Muscle of leg (tissue), 3 donors: ENCODE measurements at regions not wholly inside any gene's neighbourhood (a gene's known extent, or its start where the extent isn't known, plus 50 kb on each side); places are given as distances from the start of the nearest gene placed in this dataset.
A peak's percentile ranks its signal among the peaks of the same experiment; 100 is the strongest.

ENCODE experiments used
- DNase-seq: peaks from one replicate; pipeline ENCODE4 v3.0.0; 2013
- H3K27ac ChIP-seq: one replicate; pipeline ENCODE4 v1.5.1; 2013; ENCODE audit warnings: mild to moderate bottlenecking, low read length, control low read depth
- H3K27me3 ChIP-seq: one replicate; pipeline ENCODE4 v1.6.1; 2013; ENCODE audit warnings: low read length; ENCODE audit not compliant: control insufficient read depth, insufficient read depth
- H3K36me3 ChIP-seq: one replicate; pipeline ENCODE4 v1.6.1; 2013; ENCODE audit warnings: low read length; ENCODE audit not compliant: control insufficient read depth, insufficient read depth
- H3K4me1 ChIP-seq: one replicate; pipeline ENCODE4 v1.6.1; 2013; ENCODE audit warnings: low read length; ENCODE audit not compliant: control insufficient read depth, insufficient read depth
- H3K4me3 ChIP-seq: one replicate; pipeline ENCODE4 v1.5.1; 2013; ENCODE audit warnings: low read length, control low read depth
- H3K9me3 ChIP-seq: replicated peaks from 2 replicates; pipeline ENCODE4 v1.6.1; 2013; ENCODE audit warnings: low read depth, low read length; ENCODE audit not compliant: control insufficient read depth
- WGBS: methylation state at CpG from one replicate; pipeline ENCODE4 v1.1.5; 2013; ENCODE audit warnings: missing lambda C conversion rate; ENCODE audit not compliant: insufficient coverage; 5-methylcytosine and 5-hydroxymethylcytosine counted together

DNA sequence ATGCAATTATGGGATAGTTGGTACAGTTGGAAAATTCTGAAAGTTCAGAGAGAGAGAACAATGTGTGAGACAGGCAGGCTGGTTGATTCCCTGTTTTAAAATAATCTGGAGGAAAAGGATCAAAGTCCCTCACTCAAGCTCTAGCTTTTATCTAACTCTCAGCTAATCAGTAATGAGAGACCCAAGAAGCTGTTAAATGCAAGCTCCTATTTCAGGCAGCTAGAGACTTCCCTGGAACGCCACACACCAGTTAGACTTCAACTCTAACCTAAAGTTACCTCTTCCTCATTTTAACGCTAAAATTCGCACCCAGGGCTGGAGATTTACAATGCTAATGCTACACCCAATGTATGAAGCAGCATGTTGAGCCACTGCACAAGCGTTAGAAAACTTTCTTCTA lies 243.1 kb downstream of the EN1 start:
- peaks cover 14% of the 10 kb centered on the region for H3K4me1 ChIP-seq
- no peak overlapping the region for H3K27ac ChIP-seq
- no peaks in the 10 kb centered on the region for H3K27me3 ChIP-seq
- no peaks in the 10 kb centered on the region for H3K36me3 ChIP-seq
- H3K9me3 ChIP-seq, result peaks cover 4% of the 10 kb centered on the region
- WGBS, result 76% methylated on average over 4 of the region's 4 CpGs
- DNase-seq, result no peak
- H3K4me3 ChIP-seq, result no peak overlapping the region

GRCh38 chr2:118599141-118599540 lies 248.3 kb downstream of the EN1 start:
- H3K9me3 ChIP-seq, result peaks cover 9% of the 10 kb centered on the region
- DNase-seq, result no peak
- H3K4me3 ChIP-seq, result no peak overlapping the region
- WGBS, result no CpG with 5 or more reads among the region's 3 CpGs
- H3K36me3 ChIP-seq, result no peaks in the 10 kb centered on the region
- no peaks in the 10 kb centered on the region for H3K27me3 ChIP-seq
- no peak overlapping the region for H3K27ac ChIP-seq
- H3K4me1 ChIP-seq, result no peaks in the 10 kb centered on the region

DNA sequence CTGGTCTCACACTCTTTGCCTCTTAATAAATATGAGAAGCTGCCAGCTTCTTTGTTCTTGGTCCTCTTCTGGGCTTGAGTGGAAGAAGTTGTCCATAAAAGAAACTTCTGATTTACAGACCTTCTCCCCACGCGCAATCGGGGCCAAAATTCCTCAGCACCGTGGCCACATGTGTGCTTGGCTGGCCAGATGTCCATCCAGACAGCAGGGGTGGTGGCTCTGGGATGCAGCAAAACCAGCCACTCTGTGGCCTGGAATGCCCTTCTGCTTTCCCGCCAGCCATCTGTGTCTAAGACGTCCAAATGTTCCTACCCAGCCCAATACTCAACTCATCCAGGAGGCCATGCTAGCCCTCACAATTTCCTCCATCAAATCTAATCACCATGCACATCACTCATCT lies 250.8 kb downstream of the EN1 start:
- DNase-seq, result no peak
- Histone ChIP-seq H3K36me3 (no peaks in the 10 kb centered on the region), H3K9me3 (peaks cover 5% of the 10 kb centered on the region), H3K4me1 (no peaks in the 10 kb centered on the region), H3K27me3 (no peaks in the 10 kb centered on the region), H3K4me3 (no peak overlapping the region), H3K27ac (no peak overlapping the region)
- WGBS, result 89% methylated on average over 6 of the region's 6 CpGs

DNA sequence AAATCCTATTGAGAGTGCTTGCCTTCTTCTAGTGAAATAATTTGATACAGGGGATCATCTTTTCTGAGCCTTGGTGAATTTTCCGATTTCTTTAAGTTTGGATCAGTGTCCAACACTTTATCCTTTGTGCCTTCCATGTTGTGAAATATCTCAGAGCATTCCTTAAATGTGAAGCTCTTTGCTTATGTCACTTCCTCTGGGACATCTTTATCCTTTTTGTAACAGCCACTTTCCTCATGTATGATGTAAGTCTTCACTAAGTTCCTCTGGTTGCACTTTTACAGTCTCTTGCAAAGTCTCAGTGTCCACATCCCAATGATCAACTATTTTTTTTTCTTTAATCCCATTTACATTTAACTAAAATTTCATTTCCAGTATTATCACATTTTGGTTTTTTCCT lies 254.2 kb downstream of the EN1 start:
- no peak overlapping the region for H3K27ac ChIP-seq
- no peaks in the 10 kb centered on the region for H3K36me3 ChIP-seq
- no peaks in the 10 kb centered on the region for H3K27me3 ChIP-seq
- no peak overlapping the region for H3K4me3 ChIP-seq
- no peak for DNase-seq
- peaks cover 2% of the 10 kb centered on the region for H3K9me3 ChIP-seq
- no CpG with 5 or more reads among the region's 1 CpG for WGBS
- no peaks in the 10 kb centered on the region for H3K4me1 ChIP-seq

- H3K9me3 ChIP-seq, result no peaks in the 10 kb centered on the region
- H3K36me3 ChIP-seq, result no peaks in the 10 kb centered on the region
- no peaks in the 10 kb centered on the region for H3K4me1 ChIP-seq
- 77% methylated on average over 4 of the region's 7 CpGs for WGBS
- DNase-seq, result no peak
- H3K27me3 ChIP-seq, result no peaks in the 10 kb centered on the region
- H3K27ac ChIP-seq, result no peak overlapping the region
- no peak overlapping the region for H3K4me3 ChIP-seq
Measured at GRCh38 chr2:118591223-118591622, 256.2 kb downstream of the EN1 start.

- H3K27ac ChIP-seq, result no peak overlapping the region
- no peaks in the 10 kb centered on the region for H3K36me3 ChIP-seq
- DNase-seq, result no peak
- H3K27me3 ChIP-seq, result no peaks in the 10 kb centered on the region
- H3K4me1 ChIP-seq, result peaks cover 3% of the 10 kb centered on the region
- WGBS, result 80% methylated on average over 2 of the region's 3 CpGs
- no peaks in the 10 kb centered on the region for H3K9me3 ChIP-seq
- no peak overlapping the region for H3K4me3 ChIP-seq
Measured at GRCh38 chr2:118589721-118590120, 257.7 kb downstream of the EN1 start.

DNA sequence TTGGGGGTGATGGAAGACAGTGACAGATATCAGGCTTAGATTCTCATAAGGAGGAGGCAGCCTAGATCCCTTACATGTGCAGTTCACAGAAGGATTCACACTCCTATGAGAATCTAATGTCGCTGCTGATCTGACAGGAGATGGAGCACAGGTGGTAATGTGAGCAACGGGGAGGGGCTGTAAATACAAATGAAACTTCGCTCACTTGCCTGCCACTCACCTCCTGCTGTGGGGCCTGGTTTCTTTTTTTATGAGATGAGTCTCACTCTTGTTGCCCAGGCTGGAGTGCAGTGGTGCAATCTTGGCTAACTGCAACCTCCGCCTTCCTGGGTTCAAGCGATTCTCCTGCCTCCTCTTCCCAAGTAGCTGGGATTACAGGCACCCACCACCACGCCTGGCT lies 258.6 kb downstream of the EN1 start:
- H3K4me3 ChIP-seq, result no peak overlapping the region
- 40% methylated on average over 1 of the region's 6 CpGs for WGBS
- no peaks in the 10 kb centered on the region for H3K9me3 ChIP-seq
- no peak overlapping the region for H3K27ac ChIP-seq
- H3K4me1 ChIP-seq, result peaks cover 9% of the 10 kb centered on the region
- H3K27me3 ChIP-seq, result no peaks in the 10 kb centered on the region
- no peaks in the 10 kb centered on the region for H3K36me3 ChIP-seq
- no peak for DNase-seq

- H3K27me3 ChIP-seq, result no peaks in the 10 kb centered on the region
- no peaks in the 10 kb centered on the region for H3K36me3 ChIP-seq
- H3K4me3 ChIP-seq, result no peak overlapping the region
- no peaks in the 10 kb centered on the region for H3K9me3 ChIP-seq
- H3K4me1 ChIP-seq, result peaks cover 11% of the 10 kb centered on the region
- DNase-seq, result no peak
- H3K27ac ChIP-seq, result no peak overlapping the region
- no CpG with 5 or more reads among the region's 1 CpG for WGBS
Measured at GRCh38 chr2:118586312-118586711, 261.1 kb downstream of the EN1 start.

GRCh38 chr2:118584877-118585276 lies 262.6 kb downstream of the EN1 start:
- no peaks in the 10 kb centered on the region for H3K36me3 ChIP-seq
- no peak overlapping the region for H3K27ac ChIP-seq
- no peaks in the 10 kb centered on the region for H3K27me3 ChIP-seq
- no peak for DNase-seq
- peaks cover 16% of the 10 kb centered on the region for H3K4me1 ChIP-seq
- no peaks in the 10 kb centered on the region for H3K9me3 ChIP-seq
- WGBS, result 59% methylated on average over 6 of the region's 6 CpGs
- H3K4me3 ChIP-seq, result no peak overlapping the region

DNA sequence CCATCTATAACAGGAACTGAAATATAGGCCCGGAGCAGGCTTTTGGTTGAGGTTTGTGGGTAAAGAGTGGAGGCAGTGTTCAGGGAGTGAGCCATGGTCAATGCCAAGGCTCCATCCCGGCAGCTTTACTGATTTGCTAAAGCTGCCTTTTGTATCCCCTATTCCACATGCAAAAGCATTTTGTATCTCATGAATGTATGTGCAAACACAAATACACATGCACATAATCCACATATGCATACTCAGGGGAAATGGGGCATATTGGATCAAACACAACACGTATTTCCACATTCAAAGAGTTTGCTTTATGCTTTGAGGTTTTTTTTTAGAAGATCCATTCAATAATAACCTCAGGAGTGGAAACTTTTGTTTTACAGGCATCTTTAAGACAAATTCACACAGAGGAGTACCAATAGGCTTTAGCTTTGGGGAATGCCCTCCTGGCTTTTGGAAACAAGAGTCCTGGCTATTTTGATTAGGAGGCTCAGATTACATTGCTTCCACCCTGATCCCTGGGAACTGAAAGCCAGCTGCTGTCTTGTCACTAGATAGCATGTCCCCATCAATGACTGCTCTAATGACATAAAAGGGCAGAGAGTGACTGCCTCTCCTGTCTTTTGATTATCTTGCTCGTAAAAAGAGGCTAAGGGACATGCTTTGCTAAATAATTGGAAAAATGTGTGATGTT lies 263.2 kb downstream of the EN1 start:
- H3K4me1 ChIP-seq, result peaks cover 16% of the 10 kb centered on the region
- no CpG with 5 or more reads among the region's 4 CpGs for WGBS
- no peak overlapping the region for H3K4me3 ChIP-seq
- no peaks in the 10 kb centered on the region for H3K27me3 ChIP-seq
- H3K9me3 ChIP-seq, result no peaks in the 10 kb centered on the region
- no peak overlapping the region for H3K27ac ChIP-seq
- H3K36me3 ChIP-seq, result no peaks in the 10 kb centered on the region
- peak; percentile 18 for DNase-seq

GRCh38 chr2:118582058-118582457 lies 265.4 kb downstream of the EN1 start:
- H3K4me3 ChIP-seq, result no peak overlapping the region
- no peaks in the 10 kb centered on the region for H3K9me3 ChIP-seq
- H3K27me3 ChIP-seq, result no peaks in the 10 kb centered on the region
- DNase-seq, result no peak
- H3K4me1 ChIP-seq, result peaks cover 16% of the 10 kb centered on the region
- H3K27ac ChIP-seq, result no peak overlapping the region
- WGBS, result 88% methylated on average over 3 of the region's 4 CpGs
- H3K36me3 ChIP-seq, result no peaks in the 10 kb centered on the region
